RWPE2 (cell line): ENCODE measurements at regions not wholly inside any gene's neighbourhood (a gene's known extent, or its start where the extent isn't known, plus 50 kb on each side); places are given as distances from the start of the nearest gene placed in this dataset.

Experiments
- ATAC-seq: fragments of 200-7000 bp; cut with Tn5 transposase; 3 replicates; pipeline ENCODE4 v1.9.1; 2021; ENCODE audit warnings: low read depth
- DNase-seq: peaks from one replicate; pipeline ENCODE4 v3.0.0-alpha.2; 2020; ENCODE audit warnings: low spot score
- H3K27ac ChIP-seq: fragments of 450-650 bp; 2 replicates; pipeline ENCODE4 v1.5.1; 2017; ENCODE audit warnings: mild to moderate bottlenecking; ENCODE audit not compliant: poor library complexity, severe bottlenecking
- H3K27me3 ChIP-seq: fragments of 250-450 bp; sonication (Bioruptor Pico); 2 replicates; pipeline ENCODE4 v1.5.1; 2021; ENCODE audit warnings: mild to moderate bottlenecking, moderate library complexity; ENCODE audit not compliant: insufficient read depth, poor library complexity, severe bottlenecking
- H3K36me3 ChIP-seq: fragments of 250-450 bp; sonication (Bioruptor Pico); 2 replicates; pipeline ENCODE4 v1.5.1; 2020; ENCODE audit warnings: low read depth, mild to moderate bottlenecking, moderate library complexity
- H3K4me1 ChIP-seq: fragments of 250-450 bp; sonication (Bioruptor Pico); 2 replicates; pipeline ENCODE4 v1.5.1; 2021; ENCODE audit warnings: mild to moderate bottlenecking, moderate library complexity; ENCODE audit not compliant: insufficient read depth, poor library complexity, severe bottlenecking
- H3K4me3 ChIP-seq: fragments of 250-450 bp; sonication (Bioruptor Pico); 2 replicates; pipeline ENCODE4 v1.5.1; 2021; ENCODE audit warnings: mild to moderate bottlenecking, moderate library complexity; ENCODE audit not compliant: severe bottlenecking
- H3K9me3 ChIP-seq: fragments of 250-450 bp; sonication (Bioruptor Pico); 2 replicates; pipeline ENCODE4 v1.5.1; 2021; ENCODE audit warnings: mild to moderate bottlenecking, moderate library complexity; ENCODE audit not compliant: severe bottlenecking
- TF ChIP-seq, protein P1 (sequence below): fragments of 450-650 bp; IDR thresholded peaks from one replicate; pipeline ENCODE4 v1.5.1; 2017; ENCODE audit warnings: mild to moderate bottlenecking, moderate library complexity; ENCODE audit not compliant: poor library complexity, severe bottlenecking

- Histone ChIP-seq H3K4me1 (no peaks in the 10 kb centered on the region), H3K27me3 (no peaks in the 10 kb centered on the region), H3K36me3 (no peaks in the 10 kb centered on the region), H3K9me3 (no peaks in the 10 kb centered on the region), H3K27ac (no peak overlapping the region), H3K4me3 (no peak overlapping the region)
- ATAC-seq (no peak), DNase-seq (no peak)
- TF ChIP-seq, protein P1, sequence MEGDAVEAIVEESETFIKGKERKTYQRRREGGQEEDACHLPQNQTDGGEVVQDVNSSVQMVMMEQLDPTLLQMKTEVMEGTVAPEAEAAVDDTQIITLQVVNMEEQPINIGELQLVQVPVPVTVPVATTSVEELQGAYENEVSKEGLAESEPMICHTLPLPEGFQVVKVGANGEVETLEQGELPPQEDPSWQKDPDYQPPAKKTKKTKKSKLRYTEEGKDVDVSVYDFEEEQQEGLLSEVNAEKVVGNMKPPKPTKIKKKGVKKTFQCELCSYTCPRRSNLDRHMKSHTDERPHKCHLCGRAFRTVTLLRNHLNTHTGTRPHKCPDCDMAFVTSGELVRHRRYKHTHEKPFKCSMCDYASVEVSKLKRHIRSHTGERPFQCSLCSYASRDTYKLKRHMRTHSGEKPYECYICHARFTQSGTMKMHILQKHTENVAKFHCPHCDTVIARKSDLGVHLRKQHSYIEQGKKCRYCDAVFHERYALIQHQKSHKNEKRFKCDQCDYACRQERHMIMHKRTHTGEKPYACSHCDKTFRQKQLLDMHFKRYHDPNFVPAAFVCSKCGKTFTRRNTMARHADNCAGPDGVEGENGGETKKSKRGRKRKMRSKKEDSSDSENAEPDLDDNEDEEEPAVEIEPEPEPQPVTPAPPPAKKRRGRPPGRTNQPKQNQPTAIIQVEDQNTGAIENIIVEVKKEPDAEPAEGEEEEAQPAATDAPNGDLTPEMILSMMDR, result no peak
Observed at GRCh38 chr10:124233546-124234138, 140.2 kb upstream of the CHST15 start.

DNA sequence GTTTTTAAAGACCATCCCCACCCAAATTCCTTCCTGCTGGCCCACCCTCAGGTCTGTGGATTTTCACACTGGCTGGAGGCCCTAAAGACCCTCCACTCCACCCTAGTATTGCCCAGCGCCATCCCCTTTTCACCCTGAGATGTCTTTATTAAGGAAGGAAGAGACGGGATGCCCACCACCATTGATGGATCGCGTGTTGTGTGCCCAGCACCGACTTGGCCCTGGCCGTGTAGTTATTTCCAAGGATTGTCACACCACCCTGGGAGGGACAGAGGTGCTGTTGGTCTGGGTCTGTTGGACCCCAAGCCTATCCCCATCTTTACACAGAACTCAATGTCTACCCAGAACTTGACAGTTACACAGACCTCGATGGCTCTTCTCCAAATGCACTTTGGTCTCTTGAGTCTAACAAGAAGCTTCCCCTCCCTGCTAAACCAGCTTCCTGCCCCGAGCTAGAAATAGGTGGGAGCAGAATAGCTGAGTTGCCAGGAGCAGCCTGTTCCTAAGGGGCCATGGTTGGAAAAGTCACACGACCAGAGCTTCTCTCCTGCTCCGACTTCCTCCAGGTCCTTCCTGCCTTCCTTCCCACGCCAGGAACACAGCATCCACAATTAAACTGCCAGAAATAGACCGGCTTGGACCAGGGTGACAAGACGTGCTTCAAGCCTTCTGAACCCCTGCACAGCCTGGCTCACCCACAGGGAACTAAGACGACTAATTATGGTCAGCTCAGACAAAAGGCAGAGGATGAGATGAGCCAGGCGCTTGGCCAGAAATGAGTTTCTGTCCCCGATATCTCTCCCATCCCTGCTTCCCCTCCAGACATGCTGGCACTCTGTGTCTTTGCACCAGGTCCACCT is 139.5 kb upstream of the CHST15 start:
- Histone ChIP-seq H3K4me3 (no peak overlapping the region), H3K27ac (no peak overlapping the region), H3K27me3 (no peaks in the 10 kb centered on the region), H3K9me3 (no peaks in the 10 kb centered on the region), H3K4me1 (no peaks in the 10 kb centered on the region), H3K36me3 (no peaks in the 10 kb centered on the region)
- ATAC-seq (no peak), DNase-seq (no peak)
- TF ChIP-seq, protein P1, result no peak

- Histone ChIP-seq H3K36me3 (no peaks in the 10 kb centered on the region), H3K9me3 (no peaks in the 10 kb centered on the region), H3K27ac (no peak overlapping the region), H3K4me3 (no peak overlapping the region), H3K27me3 (no peaks in the 10 kb centered on the region), H3K4me1 (no peaks in the 10 kb centered on the region)
- DNase-seq, result no peak
- TF ChIP-seq, protein P1, result no peak
- no peak for ATAC-seq
Observed at GRCh38 chr10:124231168-124232155, 138.1 kb upstream of the CHST15 start.

DNA sequence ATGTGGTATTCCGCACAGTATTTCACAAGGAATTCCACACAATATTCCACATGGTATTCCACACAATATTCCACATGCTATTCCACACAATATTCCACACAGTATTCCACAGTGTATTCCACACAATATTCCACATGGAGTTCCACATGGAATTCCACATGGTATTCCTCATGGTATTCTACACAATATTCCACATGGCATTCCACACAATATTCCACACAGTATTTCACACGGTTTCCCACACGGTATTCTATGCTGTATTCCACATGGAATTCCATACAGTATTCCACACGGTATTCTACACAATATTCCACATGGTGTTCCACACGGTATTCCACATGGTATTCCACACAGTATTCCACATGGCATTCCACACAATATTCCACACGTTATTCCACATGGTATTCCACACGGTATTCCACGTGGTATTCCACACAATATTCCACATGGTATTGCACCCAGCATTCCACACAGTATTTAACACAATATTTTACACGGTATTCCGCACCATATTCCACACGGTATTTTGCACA is 137.3 kb upstream of the CHST15 start:
- ATAC-seq, result no peak

More for the DNA sequence above, 137.3 kb upstream of the CHST15 start:
- DNase-seq, result no peak
- Histone ChIP-seq H3K27me3 (no peaks in the 10 kb centered on the region), H3K4me3 (no peak overlapping the region), H3K9me3 (no peaks in the 10 kb centered on the region), H3K4me1 (no peaks in the 10 kb centered on the region), H3K36me3 (no peaks in the 10 kb centered on the region), H3K27ac (no peak overlapping the region)
- TF ChIP-seq, protein P1, result no peak
